ENCODE measurements at regions not wholly inside any gene's neighbourhood (a gene's known extent, or its start where the extent isn't known, plus 50 kb on each side); places are given as distances from the start of the nearest gene placed in this dataset.
A peak's percentile ranks its signal among the peaks of the same experiment; 100 is the strongest.

- TF ChIP-seq POLR2AphosphoS5 (IDR thresholded peaks at IDR 0.05) (no peak), CTCF (IDR thresholded peaks at IDR 0.05 in 8 of 11, conservative IDR thresholded peaks at IDR 0.05 in 3 of 11) (no peak), POLR2A (IDR thresholded peaks at IDR 0.05) (no peak)
- 76 to 94% (median 87%) methylated on average over 1 of the region's 1 CpG for WGBS, 5 donors
- no peaks in the 10 kb centered on the region for H3K27me3 ChIP-seq (replicated peaks in 1 of 7)
These were observed 670.5 kb upstream of the SALL1 start for GRCh38 chr16:51821527-51821926.

GRCh38 chr16:51820176-51820575 is 669.1 kb upstream of the SALL1 start:
- 41 to 57% (median 53%) methylated on average over 4 of the region's 4 CpGs for WGBS, 5 donors
- no peaks in the 10 kb centered on the region for H3K4me1 ChIP-seq
- no peak for TF ChIP-seq CTCF (IDR thresholded peaks at IDR 0.05 in 8 of 11, conservative IDR thresholded peaks at IDR 0.05 in 3 of 11)
- no peak for TF ChIP-seq POLR2AphosphoS5 (IDR thresholded peaks at IDR 0.05)
- no peak for TF ChIP-seq POLR2A (IDR thresholded peaks at IDR 0.05)
- no peak for DNase-seq
- H3K9me3 ChIP-seq = no peaks in the 10 kb centered on the region
- H3K36me3 ChIP-seq = no peaks in the 10 kb centered on the region
- H3K27ac ChIP-seq = no peak overlapping the region
- intact Hi-C loops (cut with DNase I; ENCODE audit: low total_unique reads) = no loop called here
- H3K27me3 ChIP-seq (replicated peaks in 1 of 7) = no peaks in the 10 kb centered on the region
- H3K4me3 ChIP-seq = no peak overlapping the region

More at GRCh38 chr16:51821527-51821926, 670.5 kb upstream of the SALL1 start:
- no peaks in the 10 kb centered on the region for H3K4me1 ChIP-seq
- H3K36me3 ChIP-seq = no peaks in the 10 kb centered on the region
- no peak overlapping the region for H3K27ac ChIP-seq
- intact Hi-C loops (cut with DNase I; ENCODE audit: low total_unique reads) = no loop called here
- DNase-seq = no peak
- no peak overlapping the region for H3K4me3 ChIP-seq
- no peaks in the 10 kb centered on the region for H3K9me3 ChIP-seq

- no peak overlapping the region for H3K4me3 ChIP-seq
- intact Hi-C loops (cut with DNase I; ENCODE audit: low total_unique reads) = no loop called here
- H3K9me3 ChIP-seq = peaks cover 0 to 7% (median 1%) of the 10 kb centered on the region in 8 donors
- H3K27me3 ChIP-seq (replicated peaks in 1 of 7) = no peaks in the 10 kb centered on the region
- TF ChIP-seq POLR2A (IDR thresholded peaks at IDR 0.05) = no peak
- TF ChIP-seq POLR2AphosphoS5 (IDR thresholded peaks at IDR 0.05) = no peak
- TF ChIP-seq CTCF (IDR thresholded peaks at IDR 0.05 in 8 of 11, conservative IDR thresholded peaks at IDR 0.05 in 3 of 11) = peak in 5 of 11 experiments; percentile 6 to 43 (median 34)
- 18 to 36% (median 25%) methylated on average over 4 of the region's 4 CpGs for WGBS, 5 donors
- H3K36me3 ChIP-seq = no peaks in the 10 kb centered on the region
- no peak overlapping the region for H3K27ac ChIP-seq
- no peak for DNase-seq
- no peaks in the 10 kb centered on the region for H3K4me1 ChIP-seq
These were observed 667.4 kb upstream of the SALL1 start for GRCh38 chr16:51818342-51818944.

- intact Hi-C loops (cut with DNase I; ENCODE audit: low total_unique reads) = no loop called here
- Histone ChIP-seq H3K27me3 (replicated peaks in 1 of 7) (no peaks in the 10 kb centered on the region), H3K27ac (no peak overlapping the region), H3K4me1 (no peaks in the 10 kb centered on the region), H3K4me3 (no peak overlapping the region), H3K36me3 (no peaks in the 10 kb centered on the region), H3K9me3 (peaks cover 0 to 8% (median 1%) of the 10 kb centered on the region in 8 donors)
- no peak for DNase-seq
- no peak for TF ChIP-seq CTCF (IDR thresholded peaks at IDR 0.05 in 8 of 11, conservative IDR thresholded peaks at IDR 0.05 in 3 of 11)
These were observed 665.9 kb upstream of the SALL1 start for GRCh38 chr16:51816929-51817328.
